Stimulated activated CD4-positive, alpha-beta T cell treated with anti-CD3 and anti-CD28 coated beads, Interleukin-1b, Interleukin-23, amount 100 ng/mL, for 48 hours (primary cell): ENCODE measurements at regions not wholly inside any gene's neighbourhood (a gene's known extent, or its start where the extent isn't known, plus 50 kb on each side); places are given as distances from the start of the nearest gene placed in this dataset.
A peak's percentile ranks its signal among the peaks of the same experiment; 100 is the strongest.

Source experiments
- DNase-seq: peaks from one replicate; pipeline ENCODE4 v3.0.0-alpha.2; 2020

GRCh38 chr9:113646946-113647914 lies 183.7 kb downstream of the RGS3 start:
- DNase-seq, result no peak

GRCh38 chr9:113648048-113648447 lies 184.5 kb downstream of the RGS3 start:
- DNase-seq, result no peak

- DNase-seq, result no peak
These were observed 185.1 kb downstream of the RGS3 start for GRCh38 chr9:113648586-113648985.

GRCh38 chr9:113649054-113649453 lies 185.5 kb downstream of the RGS3 start:
- no peak for DNase-seq

- no peak for DNase-seq
These were observed 186.3 kb downstream of the RGS3 start for GRCh38 chr9:113649855-113650206.

- no peak for DNase-seq
These were observed 186.9 kb downstream of the RGS3 start for GRCh38 chr9:113650207-113651131.

- DNase-seq, result no peak
These were observed 188.4 kb downstream of the RGS3 start for GRCh38 chr9:113651896-113652295.

- DNase-seq, result no peak
These were observed 189.0 kb downstream of the RGS3 start for GRCh38 chr9:113652355-113653152.

- no peak for DNase-seq
These were observed 190.4 kb downstream of the RGS3 start for GRCh38 chr9:113653746-113654604.

- DNase-seq, result no peak
These were observed 191.3 kb downstream of the RGS3 start for GRCh38 chr9:113654605-113655428.

- no peak for DNase-seq
These were observed 193.5 kb downstream of the RGS3 start for GRCh38 chr9:113656771-113657670.

- peak; percentile 81 for DNase-seq
These were observed 194.4 kb downstream of the RGS3 start for GRCh38 chr9:113657765-113658544.

- no peak for DNase-seq
These were observed 195.0 kb downstream of the RGS3 start for GRCh38 chr9:113658545-113658895.

- no peak for DNase-seq
These were observed 195.5 kb downstream of the RGS3 start for GRCh38 chr9:113659039-113659438.

- DNase-seq, result no peak
These were observed 196.2 kb downstream of the RGS3 start for GRCh38 chr9:113659740-113660139.

GRCh38 chr9:113660196-113660595 lies 196.7 kb downstream of the RGS3 start:
- DNase-seq, result no peak

GRCh38 chr9:113661074-113661473 lies 197.5 kb downstream of the RGS3 start:
- no peak for DNase-seq

- DNase-seq, result no peak
These were observed 200.8 kb downstream of the RGS3 start for GRCh38 chr9:113664181-113664875.
